HepG2 (cell line): ENCODE measurements at regions not wholly inside any gene's neighbourhood (a gene's known extent, or its start where the extent isn't known, plus 50 kb on each side); places are given as distances from the start of the nearest gene placed in this dataset.

Source experiments
- ATAC-seq: fragments of 200-7000 bp; cut with Tn5 transposase; 3 replicates; pipeline ENCODE4 v1.9.1; 2020; ENCODE audit warnings: mild to moderate bottlenecking, moderate library complexity
- BruUV-seq: library from RNA; stranded (reverse); fragments of 400-500 nt; replicated peaks from 2 replicates; lab custom pipeline; 2021; lab: Mats Ljungman, UMichigan
- CTCF ChIA-PET: fragments of 300-600 bp; formaldehyde crosslinking; extraction: SDS; loops from one replicate; lab custom pipeline; 2021; ENCODE audit warnings: low total read pairs, inconsistent platforms, low intra/inter-chr PET ratio; lab: Yijun Ruan, JAX
- POLR2A ChIA-PET: fragments of 350-600 bp; sonication (Branson Sonifier 250); formaldehyde crosslinking; loops from one replicate; lab custom pipeline; 2020; ENCODE audit warnings: antibody characterized with exemption, inconsistent platforms; lab: Yijun Ruan, JAX
- DNase-seq: peaks from one replicate; pipeline ENCODE4 v3.0.0-alpha.2; 2015; ENCODE audit warnings: low spot score
- FAIRE-seq: peaks from 3 replicates; lab custom pipeline; 2011; peaks lifted over from hg19 to GRCh38; lab: Jason Lieb, UNC
- H2AFZ ChIP-seq: one replicate; pipeline ENCODE4 v1.6.1; 2011; ENCODE audit warnings: low read length, inconsistent platforms
- H3K27ac ChIP-seq: fragments of 300-600 bp; 3 replicates; pipeline ENCODE4 v1.8.0; 2011; ENCODE audit warnings: mixed run types, mild to moderate bottlenecking, mixed read lengths, low read length, inconsistent platforms; ENCODE audit not compliant: insufficient read depth; ENCODE audit errors: extremely low read length
- H3K27me3 ChIP-seq, 2 experiments: fragments of 200-600 bp in 1 of 2; 2 replicates in 1 of 2; 3 replicates in 1 of 2; pipeline versions ENCODE4 v1.6.0 to v1.8.0; 2011; ENCODE audit warnings: low read length in 2 of 2, mild to moderate bottlenecking in 2 of 2, moderate library complexity in 2 of 2, inconsistent platforms in 1 of 2; ENCODE audit not compliant: insufficient read depth in 2 of 2, control insufficient read depth in 1 of 2
- H3K36me3 ChIP-seq, 2 experiments: fragments of 200-600 bp in 1 of 2; replicated peaks in 1 of 2; 2 replicates in 1 of 2; 3 replicates in 1 of 2; pipeline versions ENCODE4 v1.5.1 to v1.8.0; 2011; ENCODE audit warnings: low read length in 2 of 2, inconsistent platforms in 1 of 2; ENCODE audit not compliant: insufficient read depth in 2 of 2, control insufficient read depth in 1 of 2
- H3K4me1 ChIP-seq: 2 replicates; pipeline ENCODE4 v1.5.1; 2012; ENCODE audit warnings: low read length, inconsistent platforms; ENCODE audit not compliant: insufficient read depth
- H3K4me2 ChIP-seq: 2 replicates; pipeline ENCODE4 v1.6.0; 2011; ENCODE audit warnings: low read depth, low read length, inconsistent platforms
- H3K4me3 ChIP-seq, 3 experiments: fragments of 200-600 bp in 1 of 3; sonication (generic), shearing (Covaris generic) in 1 of 3; replicated peaks in 1 of 3; 2 replicates each; pipeline ENCODE4 v1.5.1; 2011 to 2016; ENCODE audit warnings: low read length in 3 of 3, inconsistent platforms in 2 of 3, low read depth in 2 of 3, mild to moderate bottlenecking in 2 of 3, control low read depth in 1 of 3, mixed read lengths in 1 of 3; ENCODE audit not compliant: insufficient read depth in 1 of 3
- H3K79me2 ChIP-seq: one replicate; pipeline ENCODE4 v1.6.1; 2011; ENCODE audit warnings: low read length, inconsistent platforms; ENCODE audit not compliant: insufficient read depth
- H3K9ac ChIP-seq: 2 replicates; pipeline ENCODE4 v1.6.0; 2011; ENCODE audit warnings: mild to moderate bottlenecking, low read depth, low read length, inconsistent platforms; ENCODE audit not compliant: insufficient read depth
- H3K9me3 ChIP-seq: 2 replicates; pipeline ENCODE4 v1.5.1; 2012; ENCODE audit warnings: mild to moderate bottlenecking, low read length
- H4K20me1 ChIP-seq: 2 replicates; pipeline ENCODE4 v1.6.0; 2011; ENCODE audit warnings: inconsistent platforms, mild to moderate bottlenecking, low read length, moderate library complexity; ENCODE audit not compliant: insufficient read depth
- THYN1 ChIP-seq: sonication (generic); formaldehyde crosslinking; IDR thresholded peaks from 2 replicates; pipeline ENCODE4 v1.8.1; 2023; ENCODE audit warnings: low read depth, mild to moderate bottlenecking, moderate library complexity, missing genetic modification reagents, borderline replicate concordance
- ZNF543 ChIP-seq: sonication (generic); formaldehyde crosslinking; IDR thresholded peaks from 2 replicates; pipeline ENCODE4 v1.4.0; 2020; ENCODE audit warnings: mild to moderate bottlenecking, missing genetic modification reagents
- ZNF558 ChIP-seq: sonication (generic); formaldehyde crosslinking; IDR thresholded peaks from 2 replicates; pipeline ENCODE4 v1.9.0; 2022; ENCODE audit warnings: mild to moderate bottlenecking, missing genetic modification reagents, borderline replicate concordance
- ZNF782 ChIP-seq: sonication (generic); formaldehyde crosslinking; IDR thresholded peaks from 2 replicates; pipeline ENCODE4 v1.4.0; 2020; ENCODE audit warnings: missing genetic modification reagents, mild to moderate bottlenecking, borderline replicate concordance
- ZNF879 ChIP-seq: sonication (generic); formaldehyde crosslinking; IDR thresholded peaks from 2 replicates; pipeline ENCODE4 v1.8.1; 2023; ENCODE audit warnings: missing genetic modification reagents
- WGBS: methylation state at CpG from one replicate; pipeline ENCODE4 v1.1.6; 2017; ENCODE audit warnings: low lambda C conversion rate; 5-methylcytosine and 5-hydroxymethylcytosine counted together
- in situ Hi-C: cut with HindIII; loops from 2 replicates; pipeline ENCODE4 v1.10.0; 2017; ENCODE audit warnings: low pct_unique_long_range_greater_than_20kb; ENCODE audit not compliant: extremely low pct_ligation_motif_present
- intact Hi-C: fragments of 100-400 bp; cut with micrococcal nuclease; formaldehyde crosslinking; loops from one replicate; pipeline ENCODE4 v1.10.0; 2022; ENCODE audit not compliant: unreplicated experiment
- TF ChIP-seq, protein P1 (sequence below): IDR thresholded peaks from 2 replicates; pipeline ENCODE4 v1.6.1; 2016; ENCODE audit warnings: mild to moderate bottlenecking, missing biosample characterization, missing genetic modification reagents
- TF ChIP-seq, protein P2 (sequence below): sonication (generic); formaldehyde crosslinking; IDR thresholded peaks from 2 replicates; pipeline ENCODE4 v1.5.0; 2020; ENCODE audit warnings: mild to moderate bottlenecking, missing genetic modification reagents, borderline replicate concordance
- TF ChIP-seq, protein P3 (sequence below): sonication (generic); formaldehyde crosslinking; IDR thresholded peaks from 2 replicates; pipeline ENCODE4 v1.4.0; 2020; ENCODE audit warnings: missing genetic modification reagents, borderline replicate concordance
- TF ChIP-seq, protein P4 (sequence below): sonication (generic); formaldehyde crosslinking; IDR thresholded peaks from 2 replicates; pipeline ENCODE4; 2020; ENCODE audit warnings: missing genetic modification reagents, mild to moderate bottlenecking, borderline replicate concordance

DNA sequence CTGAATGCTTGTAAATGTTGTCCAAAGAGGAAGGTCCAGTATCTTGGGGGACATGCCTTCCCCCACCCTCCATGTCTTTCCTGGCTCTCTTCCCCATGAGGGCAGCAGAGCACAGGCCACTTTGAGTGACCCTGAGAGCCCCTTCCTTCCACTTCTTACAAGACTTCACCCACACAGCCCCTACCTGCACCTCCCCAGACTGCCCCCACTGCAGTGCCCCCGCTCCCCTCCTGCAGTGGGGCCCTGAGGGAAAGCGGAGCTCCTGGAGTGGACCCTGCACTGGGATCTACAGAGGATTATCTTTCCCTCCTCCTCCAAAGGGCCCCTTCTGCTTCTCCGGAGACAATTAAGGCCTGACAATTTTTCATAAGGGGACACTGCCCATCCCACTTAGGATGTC, 326.8 kb downstream of the TCERG1L start:
- Histone ChIP-seq H3K79me2 (no peaks in the 10 kb centered on the region), H3K4me1 (no peaks in the 10 kb centered on the region), H3K4me3 (no peak overlapping the region), H3K36me3 (no peaks in the 10 kb centered on the region), H3K9ac (no peak overlapping the region), H3K27me3 (peaks cover 0 to 3% of the 10 kb centered on the region in 2 experiments; a peak in 4 of 5 replicates), H4K20me1 (no peaks in the 10 kb centered on the region), H3K9me3 (no peaks in the 10 kb centered on the region), H3K27ac (no peak overlapping the region), H3K4me2 (no peak overlapping the region), H2AFZ (no peak overlapping the region)
- no peak for ATAC-seq
- intact Hi-C loops (no loop called here), in situ Hi-C loops (no loop called here)
- ChIA-PET POLR2A (no interaction called here), CTCF (no interaction called here)
- 0% methylated on average over 2 of the region's 3 CpGs for WGBS
- TF ChIP-seq ZNF558 (no peak), ZNF879 (CRISPR knock-in tag) (no peak), ZNF782 (CRISPR knock-in tag) (no peak), THYN1 (CRISPR knock-in tag) (no peak), ZNF543 (no peak)
- TF ChIP-seq, protein P1, sequence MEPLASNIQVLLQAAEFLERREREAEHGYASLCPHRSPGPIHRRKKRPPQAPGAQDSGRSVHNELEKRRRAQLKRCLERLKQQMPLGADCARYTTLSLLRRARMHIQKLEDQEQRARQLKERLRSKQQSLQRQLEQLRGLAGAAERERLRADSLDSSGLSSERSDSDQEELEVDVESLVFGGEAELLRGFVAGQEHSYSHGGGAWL (CRISPR knock-in tag) = no peak
- TF ChIP-seq, protein P2, sequence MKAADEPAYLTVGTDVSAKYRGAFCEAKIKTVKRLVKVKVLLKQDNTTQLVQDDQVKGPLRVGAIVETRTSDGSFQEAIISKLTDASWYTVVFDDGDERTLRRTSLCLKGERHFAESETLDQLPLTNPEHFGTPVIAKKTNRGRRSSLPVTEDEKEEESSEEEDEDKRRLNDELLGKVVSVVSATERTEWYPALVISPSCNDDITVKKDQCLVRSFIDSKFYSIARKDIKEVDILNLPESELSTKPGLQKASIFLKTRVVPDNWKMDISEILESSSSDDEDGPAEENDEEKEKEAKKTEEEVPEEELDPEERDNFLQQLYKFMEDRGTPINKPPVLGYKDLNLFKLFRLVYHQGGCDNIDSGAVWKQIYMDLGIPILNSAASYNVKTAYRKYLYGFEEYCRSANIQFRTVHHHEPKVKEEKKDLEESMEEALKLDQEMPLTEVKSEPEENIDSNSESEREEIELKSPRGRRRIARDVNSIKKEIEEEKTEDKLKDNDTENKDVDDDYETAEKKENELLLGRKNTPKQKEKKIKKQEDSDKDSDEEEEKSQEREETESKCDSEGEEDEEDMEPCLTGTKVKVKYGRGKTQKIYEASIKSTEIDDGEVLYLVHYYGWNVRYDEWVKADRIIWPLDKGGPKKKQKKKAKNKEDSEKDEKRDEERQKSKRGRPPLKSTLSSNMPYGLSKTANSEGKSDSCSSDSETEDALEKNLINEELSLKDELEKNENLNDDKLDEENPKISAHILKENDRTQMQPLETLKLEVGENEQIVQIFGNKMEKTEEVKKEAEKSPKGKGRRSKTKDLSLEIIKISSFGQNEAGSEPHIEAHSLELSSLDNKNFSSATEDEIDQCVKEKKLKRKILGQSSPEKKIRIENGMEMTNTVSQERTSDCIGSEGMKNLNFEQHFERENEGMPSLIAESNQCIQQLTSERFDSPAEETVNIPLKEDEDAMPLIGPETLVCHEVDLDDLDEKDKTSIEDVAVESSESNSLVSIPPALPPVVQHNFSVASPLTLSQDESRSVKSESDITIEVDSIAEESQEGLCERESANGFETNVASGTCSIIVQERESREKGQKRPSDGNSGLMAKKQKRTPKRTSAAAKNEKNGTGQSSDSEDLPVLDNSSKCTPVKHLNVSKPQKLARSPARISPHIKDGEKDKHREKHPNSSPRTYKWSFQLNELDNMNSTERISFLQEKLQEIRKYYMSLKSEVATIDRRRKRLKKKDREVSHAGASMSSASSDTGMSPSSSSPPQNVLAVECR (CRISPR knock-in tag) = no peak
- TF ChIP-seq, protein P3, sequence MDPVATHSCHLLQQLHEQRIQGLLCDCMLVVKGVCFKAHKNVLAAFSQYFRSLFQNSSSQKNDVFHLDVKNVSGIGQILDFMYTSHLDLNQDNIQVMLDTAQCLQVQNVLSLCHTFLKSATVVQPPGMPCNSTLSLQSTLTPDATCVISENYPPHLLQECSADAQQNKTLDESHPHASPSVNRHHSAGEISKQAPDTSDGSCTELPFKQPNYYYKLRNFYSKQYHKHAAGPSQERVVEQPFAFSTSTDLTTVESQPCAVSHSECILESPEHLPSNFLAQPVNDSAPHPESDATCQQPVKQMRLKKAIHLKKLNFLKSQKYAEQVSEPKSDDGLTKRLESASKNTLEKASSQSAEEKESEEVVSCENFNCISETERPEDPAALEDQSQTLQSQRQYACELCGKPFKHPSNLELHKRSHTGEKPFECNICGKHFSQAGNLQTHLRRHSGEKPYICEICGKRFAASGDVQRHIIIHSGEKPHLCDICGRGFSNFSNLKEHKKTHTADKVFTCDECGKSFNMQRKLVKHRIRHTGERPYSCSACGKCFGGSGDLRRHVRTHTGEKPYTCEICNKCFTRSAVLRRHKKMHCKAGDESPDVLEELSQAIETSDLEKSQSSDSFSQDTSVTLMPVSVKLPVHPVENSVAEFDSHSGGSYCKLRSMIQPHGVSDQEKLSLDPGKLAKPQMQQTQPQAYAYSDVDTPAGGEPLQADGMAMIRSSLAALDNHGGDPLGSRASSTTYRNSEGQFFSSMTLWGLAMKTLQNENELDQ (CRISPR knock-in tag) = no peak
- TF ChIP-seq, protein P4, sequence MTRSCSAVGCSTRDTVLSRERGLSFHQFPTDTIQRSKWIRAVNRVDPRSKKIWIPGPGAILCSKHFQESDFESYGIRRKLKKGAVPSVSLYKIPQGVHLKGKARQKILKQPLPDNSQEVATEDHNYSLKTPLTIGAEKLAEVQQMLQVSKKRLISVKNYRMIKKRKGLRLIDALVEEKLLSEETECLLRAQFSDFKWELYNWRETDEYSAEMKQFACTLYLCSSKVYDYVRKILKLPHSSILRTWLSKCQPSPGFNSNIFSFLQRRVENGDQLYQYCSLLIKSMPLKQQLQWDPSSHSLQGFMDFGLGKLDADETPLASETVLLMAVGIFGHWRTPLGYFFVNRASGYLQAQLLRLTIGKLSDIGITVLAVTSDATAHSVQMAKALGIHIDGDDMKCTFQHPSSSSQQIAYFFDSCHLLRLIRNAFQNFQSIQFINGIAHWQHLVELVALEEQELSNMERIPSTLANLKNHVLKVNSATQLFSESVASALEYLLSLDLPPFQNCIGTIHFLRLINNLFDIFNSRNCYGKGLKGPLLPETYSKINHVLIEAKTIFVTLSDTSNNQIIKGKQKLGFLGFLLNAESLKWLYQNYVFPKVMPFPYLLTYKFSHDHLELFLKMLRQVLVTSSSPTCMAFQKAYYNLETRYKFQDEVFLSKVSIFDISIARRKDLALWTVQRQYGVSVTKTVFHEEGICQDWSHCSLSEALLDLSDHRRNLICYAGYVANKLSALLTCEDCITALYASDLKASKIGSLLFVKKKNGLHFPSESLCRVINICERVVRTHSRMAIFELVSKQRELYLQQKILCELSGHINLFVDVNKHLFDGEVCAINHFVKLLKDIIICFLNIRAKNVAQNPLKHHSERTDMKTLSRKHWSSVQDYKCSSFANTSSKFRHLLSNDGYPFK = no peak
- BruUV-seq = no TSS peak
- no peak for DNase-seq
- FAIRE-seq = no peak
